HL-60 (cell line): ENCODE measurements at regions not wholly inside any gene's neighbourhood (a gene's known extent, or its start where the extent isn't known, plus 50 kb on each side); places are given as distances from the start of the nearest gene placed in this dataset.

Source experiments
- CTCF ChIP-seq: IDR thresholded peaks from one replicate; pipeline ENCODE4 v1.5.1; 2011; ENCODE audit warnings: low read length, control low read depth, inconsistent platforms; ENCODE audit not compliant: insufficient read depth
- POLR2AphosphoS5 ChIP-seq: IDR thresholded peaks from 2 replicates; pipeline ENCODE4 v1.6.1; 2012; ENCODE audit warnings: low read depth

GRCh38 chr5:125326150-125326510 lies 579.7 kb upstream of the ZNF608 start:
- TF ChIP-seq CTCF, result no peak
- no peak for TF ChIP-seq POLR2AphosphoS5
